HG03439 (cell line): ENCODE measurements at regions not wholly inside any gene's neighbourhood (a gene's known extent, or its start where the extent isn't known, plus 50 kb on each side); places are given as distances from the start of the nearest gene placed in this dataset.
"Not testable (repeated sequence)": the region's sequence is repeated elsewhere in the genome, so short reads cannot be mapped to it uniquely, and the experiment has no call there.

Experiments
- ATAC-seq: cut with Tn5 transposase; IDR thresholded peaks from one replicate; pipeline ENCODE4 v1.9.1; 2021; ENCODE audit warnings: mild to moderate bottlenecking, moderate library complexity; ENCODE audit not compliant: unreplicated experiment

DNA sequence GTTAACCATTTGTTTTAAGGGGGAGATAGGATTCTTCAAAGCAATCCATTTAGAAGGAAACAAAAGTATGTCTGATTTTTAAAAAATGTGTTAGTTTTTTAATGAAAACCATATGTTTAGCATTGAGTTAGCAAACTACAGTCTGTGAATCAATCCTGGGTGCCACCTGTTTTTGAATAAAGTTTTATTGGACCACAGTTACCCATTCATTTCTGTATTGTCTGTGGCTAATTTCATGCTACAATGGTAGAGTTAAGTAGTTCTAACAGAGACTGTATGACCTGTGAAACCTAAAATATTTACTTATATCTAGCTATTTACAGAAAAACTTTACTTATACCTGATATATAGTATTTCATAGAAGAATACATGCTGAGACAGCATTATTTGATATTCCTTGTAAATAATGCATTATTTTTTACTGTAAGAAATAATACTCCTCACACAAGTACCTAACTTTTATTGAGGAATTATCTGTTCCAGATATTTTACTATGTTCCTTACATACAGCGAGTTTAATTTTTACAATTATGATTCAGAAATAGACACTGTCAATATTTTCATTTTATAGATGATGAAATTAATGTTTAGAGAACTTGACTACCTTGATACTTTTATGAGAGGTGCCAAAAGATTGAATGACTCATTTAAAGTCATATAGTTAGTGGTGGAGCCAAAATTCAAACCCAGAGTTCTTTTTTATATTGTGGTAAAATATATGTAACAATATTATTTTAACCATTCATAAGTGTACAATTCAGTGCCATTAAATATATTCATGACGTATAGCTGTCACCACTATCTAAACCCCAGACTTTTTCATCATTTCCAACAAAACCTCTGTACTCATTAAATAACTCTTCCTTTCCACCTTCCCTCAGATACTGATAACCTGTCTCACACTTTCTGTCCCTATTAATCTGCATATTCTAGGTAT, 122.0 kb downstream of the GLUD2 start:
- ATAC-seq, result no peak

DNA sequence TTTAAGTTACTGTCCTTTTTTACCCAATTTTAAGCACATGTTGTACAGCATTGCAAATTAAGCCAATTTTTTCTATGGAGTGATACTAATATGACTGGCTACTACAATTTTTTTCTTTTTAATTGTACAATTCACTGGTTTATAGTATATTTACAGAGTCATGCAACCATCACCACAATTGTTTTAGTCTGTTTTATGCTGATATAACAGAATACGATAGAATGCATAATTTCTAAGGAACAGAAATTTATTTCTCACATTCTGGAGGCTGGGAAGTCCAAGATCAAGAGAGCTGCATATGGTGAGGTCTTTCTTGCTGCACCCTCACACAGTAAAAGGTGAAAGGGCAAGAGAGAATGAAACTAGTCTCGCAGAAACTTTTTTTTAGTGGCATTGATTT, 125.3 kb downstream of the GLUD2 start:
- ATAC-seq, result no peak

DNA sequence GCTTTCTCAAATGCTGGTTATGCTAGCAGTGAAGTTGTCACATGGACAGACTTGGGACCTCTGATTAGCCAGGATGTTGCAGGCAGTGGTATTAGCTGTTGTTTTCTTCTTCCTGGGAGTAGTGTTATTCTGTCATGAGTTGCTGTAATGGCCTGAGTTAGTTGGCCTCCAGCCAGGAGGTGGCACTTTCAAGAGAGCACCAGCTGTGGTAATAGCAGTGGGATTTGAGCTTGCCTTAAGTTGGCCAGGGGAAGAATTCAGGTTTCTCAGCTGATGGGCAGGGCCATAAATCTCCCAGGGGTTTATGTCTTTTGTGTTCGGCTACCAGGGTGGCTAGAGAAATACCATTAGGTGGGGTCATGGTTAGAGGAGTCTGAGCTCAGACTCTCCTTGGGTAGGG, 132.6 kb downstream of the GLUD2 start:
- ATAC-seq, result no peak

DNA sequence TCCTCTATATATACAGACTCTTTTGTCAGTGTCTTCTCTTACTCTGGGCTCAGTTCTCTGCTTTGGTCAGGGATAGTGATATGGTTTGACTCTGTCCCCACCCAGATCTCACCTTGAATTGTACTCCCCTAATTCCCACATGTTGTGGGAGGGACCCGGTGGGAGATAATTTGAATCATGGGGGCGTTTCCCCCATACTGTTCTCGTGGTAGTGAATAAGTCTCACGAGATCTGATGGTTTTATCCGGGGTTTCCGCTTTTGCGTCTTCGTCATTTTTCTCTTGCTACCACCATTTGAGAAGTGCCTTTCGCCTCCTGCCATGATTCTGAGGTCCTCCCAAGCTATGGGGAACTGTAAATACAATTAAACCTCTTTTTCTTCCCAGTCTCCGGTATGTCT, 144.4 kb downstream of the GLUD2 start:
- no peak for ATAC-seq

DNA sequence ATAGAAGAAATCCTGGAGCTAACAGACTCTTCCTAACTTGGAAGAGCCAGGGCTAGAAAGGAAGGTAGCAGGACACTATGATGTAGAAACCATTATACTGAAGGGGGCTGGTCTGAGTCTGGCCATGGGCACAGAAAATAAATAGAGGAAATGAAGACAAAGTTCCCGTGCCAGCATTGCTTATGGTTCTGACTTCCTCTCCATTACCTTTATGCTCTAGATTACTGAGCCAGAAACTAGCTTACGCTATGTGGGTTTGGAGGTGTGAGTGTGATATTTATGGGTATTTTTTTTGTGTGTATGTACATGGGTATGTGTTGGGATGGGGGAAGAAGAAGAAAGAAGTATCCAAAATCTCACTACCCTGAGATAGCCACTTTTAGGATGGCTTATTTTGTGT, 148.3 kb downstream of the GLUD2 start:
- ATAC-seq, result no peak

DNA sequence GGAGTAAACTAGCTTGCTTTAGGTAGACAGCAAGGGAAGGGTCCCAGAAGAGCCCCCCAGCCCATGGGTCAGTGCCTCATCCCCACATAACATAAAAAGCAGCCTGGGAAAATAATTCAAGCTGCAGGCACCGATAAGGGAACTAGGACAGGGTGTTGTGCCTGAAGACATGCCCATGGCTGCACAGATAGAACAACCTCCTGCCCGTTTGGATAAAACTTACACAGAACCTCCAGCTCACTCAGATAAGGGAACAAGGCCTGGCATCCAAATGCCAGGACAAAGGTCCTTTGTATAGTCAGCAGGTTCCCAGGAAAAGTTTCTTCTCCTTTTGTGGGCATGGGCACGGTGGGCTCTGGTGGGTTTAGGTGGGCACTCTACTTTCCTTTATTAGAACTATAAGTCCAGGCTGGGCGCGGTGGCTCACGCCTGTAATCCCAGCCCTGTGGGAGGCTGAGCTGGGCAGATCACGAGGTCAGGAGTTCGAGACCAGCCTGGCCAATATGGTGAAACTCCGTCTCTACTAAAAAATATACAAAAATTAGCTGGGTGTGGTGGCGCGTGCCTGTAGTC, 149.5 kb downstream of the GLUD2 start:
- not testable (repeated sequence) for ATAC-seq

DNA sequence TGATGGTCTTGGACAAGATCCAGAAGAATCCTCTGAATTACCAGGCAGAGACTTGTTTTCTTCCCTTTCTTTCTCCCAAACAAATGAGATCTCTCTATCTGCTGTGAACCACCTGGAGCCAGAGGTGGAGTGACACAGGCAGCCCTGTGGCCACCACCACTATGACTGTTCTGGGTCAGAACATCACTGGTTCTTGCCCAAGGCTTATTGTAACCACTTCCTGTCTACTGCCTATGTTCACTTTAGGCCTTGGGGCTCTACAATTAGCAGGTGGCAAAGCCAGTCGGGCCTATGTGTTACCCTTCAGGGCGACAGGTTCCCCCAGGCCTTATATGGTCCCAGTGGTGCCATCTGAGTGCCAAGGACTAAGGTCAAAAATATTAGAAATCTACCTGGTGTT, 161.2 kb downstream of the GLUD2 start:
- ATAC-seq, result no peak

DNA sequence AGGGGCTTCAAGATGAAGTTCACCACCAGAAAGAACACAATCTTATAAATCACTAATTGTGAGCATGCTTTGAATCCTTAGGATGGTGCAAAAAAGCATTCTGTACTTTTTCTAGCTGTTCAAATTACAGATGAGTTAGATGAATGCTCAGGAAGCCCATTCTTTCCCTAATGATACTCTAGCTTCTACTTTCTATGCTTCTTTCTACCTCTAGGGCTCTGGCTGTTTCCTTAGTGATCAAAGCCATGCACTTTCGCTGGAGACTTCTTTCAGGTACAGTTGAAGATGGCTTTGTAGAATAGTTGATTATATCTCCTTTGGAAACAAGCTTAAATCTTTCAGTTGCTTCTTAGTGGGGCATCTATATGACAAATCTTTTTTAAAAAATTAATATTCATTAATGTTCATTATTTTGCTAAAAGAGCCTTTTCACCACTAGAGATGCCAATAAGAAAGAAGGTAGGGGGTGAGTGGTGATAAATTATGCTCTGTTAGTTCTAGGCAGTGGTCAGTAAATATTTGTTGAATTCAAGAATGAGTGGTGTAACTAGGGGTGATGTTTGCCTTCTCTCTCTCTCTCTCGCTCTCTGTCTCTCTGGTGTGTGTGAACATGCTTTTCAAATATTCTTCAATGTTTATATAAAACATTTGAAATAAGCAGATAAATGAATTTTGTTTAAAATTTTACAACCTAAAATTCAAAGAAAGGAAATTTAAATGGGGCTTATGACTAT, 169.4 kb downstream of the GLUD2 start:
- no peak for ATAC-seq

DNA sequence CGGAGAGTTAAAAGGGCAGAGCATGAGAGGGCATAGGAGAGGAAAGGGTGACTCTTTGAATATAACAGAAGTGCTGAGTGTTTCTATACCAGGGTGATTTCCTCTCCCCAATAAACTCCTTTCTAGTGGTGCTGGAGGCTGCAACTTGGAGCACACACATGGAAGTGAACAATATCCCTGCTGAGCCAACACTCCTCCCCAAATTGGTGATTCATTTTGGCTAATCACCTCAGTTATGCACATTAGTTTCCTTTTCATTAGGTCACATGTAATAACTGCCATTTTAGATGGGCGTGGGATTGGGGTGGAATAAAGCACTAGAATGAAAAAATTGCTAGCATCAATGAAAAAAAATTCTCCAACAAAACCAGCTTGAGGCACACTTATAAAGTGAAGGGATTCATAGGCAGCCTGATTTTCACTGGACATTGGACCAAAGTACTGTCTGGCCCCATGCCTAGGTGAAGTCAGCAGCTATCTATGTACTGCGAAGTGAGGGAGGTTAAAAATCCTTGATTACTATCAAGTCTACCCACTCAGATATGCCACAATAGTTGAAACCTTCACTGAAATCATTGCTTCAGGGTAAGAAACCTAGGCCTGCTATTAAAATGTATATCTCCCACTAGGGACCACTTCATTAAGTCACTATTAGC, 174.0 kb downstream of the GLUD2 start:
- no peak for ATAC-seq

DNA sequence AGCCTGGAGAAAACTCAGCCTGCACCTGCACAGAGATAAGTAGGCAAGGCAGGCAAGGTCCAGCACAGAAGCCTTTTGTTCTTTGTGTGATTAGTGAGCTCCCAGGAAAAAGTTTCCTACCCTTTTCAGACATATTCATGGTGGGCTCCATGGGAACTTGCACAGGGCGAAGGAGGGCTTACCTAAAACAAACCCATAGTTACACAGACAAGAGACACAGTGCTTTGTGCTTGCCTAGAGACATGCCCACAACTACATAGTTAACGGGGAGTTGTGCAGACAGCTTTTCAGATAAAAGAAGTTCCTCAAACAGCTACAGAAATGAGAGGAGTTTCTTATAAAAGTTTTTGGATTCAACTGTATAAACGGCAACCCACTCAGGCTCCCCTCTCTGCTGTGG, 180.5 kb downstream of the GLUD2 start:
- ATAC-seq, result no peak

DNA sequence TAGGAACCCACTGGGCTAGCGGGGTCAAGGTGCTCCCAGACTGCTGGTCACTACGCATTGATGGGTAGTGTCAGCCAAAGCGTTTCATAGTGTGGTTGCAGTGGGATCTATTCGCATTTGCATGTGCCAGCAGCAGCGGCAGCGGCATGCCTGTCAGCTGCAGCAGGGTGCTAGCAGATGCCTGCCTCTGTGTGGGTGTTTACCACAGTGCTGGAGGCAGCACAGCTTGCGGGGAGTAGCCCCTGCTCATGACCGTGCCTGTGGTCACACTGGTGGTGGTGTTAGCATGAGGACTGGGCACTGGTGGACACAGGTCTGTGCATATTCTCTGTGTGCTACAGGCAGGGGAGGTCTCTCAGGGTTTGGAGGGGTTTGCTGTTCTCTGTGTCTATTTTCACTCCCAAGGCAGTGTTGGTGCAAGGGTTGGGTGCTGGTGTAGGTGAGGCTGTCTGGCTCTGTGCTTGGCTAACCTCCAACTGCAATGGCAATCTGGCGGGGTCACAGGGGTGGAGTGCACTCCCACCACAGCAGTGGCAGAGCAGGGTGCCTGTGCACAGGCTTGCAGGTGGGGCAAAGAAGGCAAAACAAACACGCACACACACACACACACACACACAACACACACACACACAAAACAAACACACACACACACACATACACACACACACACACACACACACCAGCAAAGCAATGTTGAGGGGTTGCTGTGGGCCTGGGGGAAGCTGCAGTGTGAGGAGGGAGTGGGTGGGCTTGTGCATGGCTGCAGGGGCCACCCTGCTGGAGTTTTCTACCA, 184.4 kb downstream of the GLUD2 start:
- ATAC-seq, result no peak

DNA sequence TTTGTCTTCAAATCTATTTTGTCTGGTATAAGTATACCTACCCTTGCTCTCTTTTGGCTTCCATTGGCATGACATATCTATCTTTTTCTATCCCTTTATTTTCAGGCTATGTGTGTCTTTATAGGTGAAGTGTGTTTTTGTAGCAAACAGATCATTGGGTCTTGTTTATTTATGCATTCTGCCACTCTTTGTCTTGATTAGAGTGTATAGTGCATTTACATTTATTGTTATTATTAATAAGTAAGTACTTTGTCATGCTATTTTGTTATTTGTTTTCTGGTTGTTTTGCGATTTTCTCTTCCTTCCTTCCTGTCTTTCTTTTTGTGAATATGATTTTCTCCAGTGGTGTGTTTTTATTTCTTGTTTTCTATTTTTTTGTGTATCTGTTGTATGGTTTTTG, 188.6 kb downstream of the GLUD2 start:
- no peak for ATAC-seq

DNA sequence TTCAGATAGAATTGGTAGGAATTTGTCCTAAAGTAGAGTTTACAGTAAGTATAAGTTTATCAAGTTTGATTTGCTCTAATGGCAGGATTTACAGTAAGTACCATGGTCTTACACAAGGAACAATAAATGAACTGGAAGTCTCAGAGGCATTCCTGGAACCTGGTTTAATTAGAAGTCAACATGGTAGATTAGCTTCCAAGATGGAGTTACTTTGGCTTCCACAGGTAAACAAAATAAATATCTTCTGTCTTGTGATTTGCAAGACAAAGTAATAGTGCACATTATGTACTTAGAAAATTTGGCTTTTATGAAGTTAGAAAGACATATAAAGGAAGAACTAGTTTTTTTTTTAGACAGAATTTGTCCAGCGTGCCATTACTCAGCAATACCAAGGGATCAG, 190.7 kb downstream of the GLUD2 start:
- ATAC-seq, result no peak

DNA sequence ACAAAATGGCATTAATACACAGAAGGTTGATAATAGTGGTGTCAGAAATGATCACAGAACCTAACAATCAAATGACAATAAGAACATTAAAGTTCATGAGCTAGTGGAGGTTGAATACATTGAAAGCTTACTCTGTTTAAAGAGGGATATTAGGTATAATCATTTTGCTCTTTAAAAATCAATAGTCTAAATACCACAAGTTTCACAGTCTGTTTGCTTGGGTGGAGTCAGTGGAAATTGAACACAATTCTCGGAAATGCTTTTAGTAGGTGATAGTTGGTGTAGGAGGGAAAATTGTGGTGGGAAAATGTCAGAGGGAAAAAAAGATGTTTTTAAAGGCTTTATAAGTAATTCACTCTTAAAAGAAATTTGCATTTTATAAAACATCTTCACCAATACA, 197.1 kb downstream of the GLUD2 start:
- no peak for ATAC-seq

DNA sequence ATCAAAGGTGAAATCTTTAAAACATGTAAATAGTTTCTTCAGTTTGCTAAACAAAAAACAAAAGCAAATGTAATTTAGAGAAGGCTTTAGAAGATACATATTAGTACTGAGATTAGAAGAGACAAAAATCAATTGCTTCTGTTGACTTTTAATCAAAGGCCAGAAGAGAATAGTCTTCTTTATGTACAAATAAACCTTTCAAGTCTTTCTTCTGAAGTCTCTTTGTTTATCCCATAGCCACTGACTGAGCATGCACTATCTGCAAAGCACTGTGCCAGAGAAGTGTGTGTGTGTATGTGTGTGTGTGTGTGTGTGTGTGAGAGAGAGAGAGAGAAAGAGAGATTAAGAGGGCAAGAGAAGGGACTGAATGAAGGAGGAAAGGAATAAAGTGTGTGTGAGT, 198.4 kb downstream of the GLUD2 start:
- ATAC-seq, result no peak

DNA sequence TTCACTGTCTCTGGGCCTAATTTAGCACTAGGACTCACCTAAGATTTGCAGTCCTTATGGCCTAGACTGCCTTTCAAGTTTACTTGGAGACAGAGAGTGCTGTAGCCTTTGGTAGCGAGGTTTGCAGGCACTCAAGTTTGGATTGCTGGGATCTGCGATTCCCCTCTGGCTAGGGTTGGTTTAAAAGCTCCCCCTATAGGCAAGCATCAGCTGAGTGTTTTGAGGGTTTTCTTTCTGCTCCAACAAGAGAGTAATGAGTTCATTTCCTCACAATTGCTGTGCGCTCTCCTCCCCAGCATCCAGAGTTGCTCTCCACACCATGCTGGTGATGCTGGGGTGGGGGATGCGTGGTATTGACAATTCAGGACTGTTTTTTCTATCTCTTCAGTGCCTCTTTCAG, 206.9 kb downstream of the GLUD2 start:
- no peak for ATAC-seq

DNA sequence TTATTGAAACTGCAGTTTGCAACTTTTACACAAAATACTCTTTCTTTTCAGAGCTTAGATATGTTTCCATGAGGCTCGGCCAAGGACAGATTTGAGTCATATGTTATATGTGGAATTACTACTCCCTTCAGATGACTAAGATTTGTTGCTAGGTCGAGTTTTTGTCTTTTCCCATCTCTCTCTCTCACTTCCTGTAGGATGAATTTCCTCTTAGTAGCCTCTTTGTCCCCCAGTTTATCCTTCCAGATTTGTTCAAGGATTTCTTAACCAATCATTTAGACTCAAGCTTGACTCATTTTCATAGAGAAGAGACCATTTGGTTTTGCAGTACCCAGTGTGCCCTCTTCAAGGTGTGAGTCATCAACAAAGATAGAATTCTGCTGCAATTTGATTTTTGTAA, 209.2 kb downstream of the GLUD2 start:
- no peak for ATAC-seq

DNA sequence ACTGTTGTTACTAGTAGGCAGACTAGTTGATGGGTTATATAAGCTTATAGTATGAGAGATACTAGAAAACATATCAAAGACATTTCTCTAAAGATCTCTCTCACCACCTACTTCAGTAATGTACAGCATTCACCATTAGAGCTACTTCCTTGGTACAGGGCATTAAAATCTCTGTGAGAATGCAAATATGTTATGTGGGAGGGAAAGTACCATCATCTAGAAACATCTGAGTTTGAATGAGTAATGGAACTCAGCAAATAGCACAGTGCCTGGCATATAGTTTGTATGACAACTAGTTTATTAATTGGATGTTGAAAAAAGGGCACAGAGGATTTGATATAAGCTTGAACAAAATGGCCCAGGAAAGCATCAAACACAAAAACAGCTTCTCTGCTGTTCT, 211.1 kb downstream of the GLUD2 start:
- no peak for ATAC-seq

DNA sequence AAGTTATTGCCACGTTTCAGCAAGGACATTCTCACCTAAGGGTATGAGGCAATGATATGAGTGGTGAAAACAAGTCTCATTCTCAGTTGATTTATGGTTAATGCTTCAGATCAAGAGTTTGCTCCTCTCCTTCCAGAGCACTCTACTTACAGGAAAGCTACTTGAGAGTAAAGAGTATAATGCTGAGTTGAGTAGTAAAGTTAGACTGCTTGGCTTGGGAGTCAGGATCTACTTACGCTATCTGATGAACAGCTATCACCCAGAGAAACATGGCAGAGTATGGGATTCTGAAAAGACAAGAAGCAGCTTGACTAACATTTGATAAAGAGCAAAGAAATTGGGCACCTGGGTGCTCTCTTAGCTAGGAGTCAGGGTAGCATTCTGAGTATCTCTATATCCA, 211.8 kb downstream of the GLUD2 start:
- ATAC-seq, result no peak

DNA sequence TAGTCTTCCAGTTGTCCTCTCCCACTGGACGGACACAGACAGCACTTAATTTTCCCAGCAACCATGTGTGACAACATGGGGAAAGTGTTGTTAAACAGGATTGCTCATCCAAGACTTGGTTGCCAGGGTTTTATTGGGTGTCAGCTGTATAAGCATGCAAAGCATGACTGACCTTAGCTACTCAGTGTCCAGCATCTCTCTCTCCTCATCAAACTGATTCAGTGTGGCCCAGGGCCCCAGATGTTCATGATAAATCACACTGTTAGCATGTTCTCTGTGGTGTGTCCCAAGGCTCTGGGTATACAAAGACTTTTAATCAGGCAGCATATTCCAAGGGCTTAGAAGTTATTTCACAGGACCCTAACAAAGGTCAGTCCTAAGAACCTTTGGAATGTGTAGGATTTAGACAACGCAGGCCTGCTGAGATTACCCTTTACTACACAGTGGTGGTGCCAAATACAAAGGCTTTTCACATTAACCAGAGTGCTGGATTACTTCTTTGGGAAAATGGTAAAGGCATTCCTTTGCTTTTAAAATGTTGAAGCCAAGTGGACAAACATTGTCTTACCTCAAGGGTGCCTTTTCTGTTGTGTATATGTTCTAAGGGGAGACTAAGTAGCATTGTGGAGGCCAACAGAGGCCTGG, 213.3 kb downstream of the GLUD2 start:
- ATAC-seq, result no peak
